Lower leg skin (tissue), 3 donors: ENCODE measurements at regions not wholly inside any gene's neighbourhood (a gene's known extent, or its start where the extent isn't known, plus 50 kb on each side); places are given as distances from the start of the nearest gene placed in this dataset.

Experiments
- POLR2A ChIP-seq, 2 donors: fragments of 450-650 bp; IDR thresholded peaks; one replicate each; pipeline ENCODE4 v1.6.1; 2016 to 2017; ENCODE audit warnings: antibody characterized with exemption in 2 of 2, mild to moderate bottlenecking in 1 of 2, moderate library complexity in 1 of 2
- TF ChIP-seq, protein P1 (sequence below), 3 donors: fragments of 450-650 bp; IDR thresholded peaks; one replicate each; pipeline ENCODE4 v1.5.1; 2016; ENCODE audit warnings: antibody characterized with exemption in 3 of 3, mild to moderate bottlenecking in 3 of 3, moderate library complexity in 2 of 3

DNA sequence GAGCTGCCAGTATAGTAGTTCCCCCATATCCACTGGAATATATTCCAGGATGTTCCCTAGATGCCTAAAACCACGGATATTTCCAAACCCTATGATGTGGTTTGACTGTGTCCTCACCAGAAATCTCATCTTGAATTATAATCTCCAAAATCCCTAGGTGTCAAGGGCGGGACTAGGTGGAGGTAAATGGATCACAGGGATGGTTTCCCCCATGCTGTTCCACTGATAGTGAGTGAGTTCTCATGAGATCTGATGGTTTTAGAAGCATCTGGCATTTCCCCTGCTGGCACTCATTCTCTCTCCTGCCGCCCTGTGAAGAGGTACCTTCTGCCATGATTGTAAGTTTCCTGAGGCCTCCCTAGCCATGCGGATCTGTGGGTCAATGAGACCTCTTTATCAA, 168.6 kb downstream of the MAF start:
- no peak for TF ChIP-seq POLR2A (IDR thresholded peaks at IDR 0.05)
- TF ChIP-seq, protein P1, sequence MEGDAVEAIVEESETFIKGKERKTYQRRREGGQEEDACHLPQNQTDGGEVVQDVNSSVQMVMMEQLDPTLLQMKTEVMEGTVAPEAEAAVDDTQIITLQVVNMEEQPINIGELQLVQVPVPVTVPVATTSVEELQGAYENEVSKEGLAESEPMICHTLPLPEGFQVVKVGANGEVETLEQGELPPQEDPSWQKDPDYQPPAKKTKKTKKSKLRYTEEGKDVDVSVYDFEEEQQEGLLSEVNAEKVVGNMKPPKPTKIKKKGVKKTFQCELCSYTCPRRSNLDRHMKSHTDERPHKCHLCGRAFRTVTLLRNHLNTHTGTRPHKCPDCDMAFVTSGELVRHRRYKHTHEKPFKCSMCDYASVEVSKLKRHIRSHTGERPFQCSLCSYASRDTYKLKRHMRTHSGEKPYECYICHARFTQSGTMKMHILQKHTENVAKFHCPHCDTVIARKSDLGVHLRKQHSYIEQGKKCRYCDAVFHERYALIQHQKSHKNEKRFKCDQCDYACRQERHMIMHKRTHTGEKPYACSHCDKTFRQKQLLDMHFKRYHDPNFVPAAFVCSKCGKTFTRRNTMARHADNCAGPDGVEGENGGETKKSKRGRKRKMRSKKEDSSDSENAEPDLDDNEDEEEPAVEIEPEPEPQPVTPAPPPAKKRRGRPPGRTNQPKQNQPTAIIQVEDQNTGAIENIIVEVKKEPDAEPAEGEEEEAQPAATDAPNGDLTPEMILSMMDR (IDR thresholded peaks at IDR 0.05), result no peak
